ENCODE measurements at regions not wholly inside any gene's neighbourhood (a gene's known extent, or its start where the extent isn't known, plus 50 kb on each side); places are given as distances from the start of the nearest gene placed in this dataset.

DNA sequence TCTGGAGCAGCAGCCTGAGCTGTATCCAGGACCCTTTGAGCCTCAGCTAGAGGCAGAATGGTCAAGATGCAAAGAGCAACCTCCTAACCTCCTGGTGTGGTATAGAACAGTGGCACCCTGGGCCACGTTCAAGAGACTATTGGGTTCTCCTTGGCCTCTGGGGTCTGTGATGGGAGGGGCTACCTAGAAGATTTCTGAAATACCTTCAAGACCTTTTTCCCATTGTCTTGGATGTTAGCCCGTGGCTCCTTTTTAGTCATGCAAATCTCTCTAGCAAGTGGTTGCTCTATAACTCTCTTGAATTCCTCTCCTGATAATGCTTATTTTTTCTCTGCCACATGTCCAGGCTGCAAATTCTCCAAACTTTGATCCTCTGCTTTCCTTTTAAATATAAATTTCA is 106.3 kb upstream of the SULT1C3 start:
- no peak for ATAC-seq
- DNase-seq (ENCODE audit: low spot score): no peak

DNA sequence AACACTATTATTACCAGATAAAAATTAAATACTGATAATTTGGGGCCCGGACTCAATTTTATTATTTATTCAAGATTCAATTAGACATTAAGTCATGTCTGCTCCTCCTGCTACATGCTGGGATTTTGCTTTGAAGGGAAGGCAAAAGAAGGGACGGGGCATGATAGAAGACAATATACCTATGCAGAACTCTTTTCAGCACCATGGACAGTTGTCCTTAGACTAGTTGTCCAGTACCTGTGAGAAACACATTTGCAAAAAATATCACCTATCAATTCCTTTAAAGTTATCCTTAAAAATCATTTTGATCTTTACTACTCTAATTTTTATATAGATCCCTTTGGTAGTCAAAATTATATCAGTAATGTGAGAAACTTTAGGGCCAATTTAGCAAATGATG is 100.2 kb upstream of the SULT1C3 start:
- no peak for ATAC-seq
- DNase-seq (ENCODE audit: low spot score): no peak

DNA sequence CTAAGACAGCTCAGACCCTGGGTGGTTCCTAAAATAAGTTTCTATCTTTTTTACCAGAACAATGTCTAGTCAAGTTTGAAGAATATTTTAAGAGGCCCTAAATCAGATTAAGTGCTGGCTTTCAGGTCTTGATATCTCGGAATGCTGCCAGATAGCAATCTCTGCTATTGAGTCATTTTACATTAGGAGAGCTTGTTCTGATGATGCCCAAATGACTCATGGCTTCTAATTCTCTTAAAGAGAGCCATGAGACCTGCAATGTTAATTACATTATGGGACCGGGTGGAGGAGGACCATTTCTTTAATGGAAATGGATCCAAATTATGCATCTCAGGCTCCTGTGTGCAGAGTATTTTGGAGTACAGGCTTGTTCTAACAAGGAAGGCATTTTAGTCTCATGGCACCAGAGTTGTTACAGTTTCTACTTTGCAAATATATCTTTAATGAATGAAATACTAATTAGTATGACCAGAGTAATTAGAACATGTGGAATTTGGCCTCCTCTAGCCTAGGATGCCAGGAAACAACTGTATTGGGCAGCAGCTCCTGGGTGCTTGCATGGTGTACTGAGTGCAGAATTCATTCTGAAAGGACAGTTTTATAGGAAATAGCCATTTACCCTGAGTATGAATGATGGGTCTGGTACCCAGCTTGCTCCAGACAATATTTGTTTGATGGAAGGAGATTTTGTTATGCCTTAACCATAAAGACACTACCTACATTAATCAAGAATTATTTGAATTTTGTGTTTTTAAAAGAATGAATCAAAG is 94.0 kb upstream of the SULT1C3 start:
- DNase-seq (ENCODE audit: low spot score) (no peak), ATAC-seq (no peak)

DNA sequence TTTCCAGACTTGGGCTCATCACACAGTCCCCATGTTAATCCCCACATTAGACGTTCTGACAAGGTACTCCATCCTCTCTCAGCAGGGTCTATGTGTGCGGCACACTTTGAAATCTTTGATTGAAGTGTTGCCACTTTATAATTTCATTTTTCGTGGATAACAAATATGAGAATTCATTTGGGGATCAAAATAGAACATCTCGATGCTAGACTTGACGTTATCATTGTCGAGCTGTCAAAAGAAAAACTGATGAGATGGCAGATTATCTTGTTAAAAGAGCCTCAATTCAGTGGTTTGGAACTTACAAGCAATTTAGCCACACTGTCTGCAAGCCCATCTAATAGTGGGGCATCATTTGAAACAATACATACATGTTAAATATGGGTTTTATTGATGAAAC is 91.2 kb upstream of the SULT1C3 start:
- ATAC-seq (no peak), DNase-seq (ENCODE audit: low spot score) (no peak)

DNA sequence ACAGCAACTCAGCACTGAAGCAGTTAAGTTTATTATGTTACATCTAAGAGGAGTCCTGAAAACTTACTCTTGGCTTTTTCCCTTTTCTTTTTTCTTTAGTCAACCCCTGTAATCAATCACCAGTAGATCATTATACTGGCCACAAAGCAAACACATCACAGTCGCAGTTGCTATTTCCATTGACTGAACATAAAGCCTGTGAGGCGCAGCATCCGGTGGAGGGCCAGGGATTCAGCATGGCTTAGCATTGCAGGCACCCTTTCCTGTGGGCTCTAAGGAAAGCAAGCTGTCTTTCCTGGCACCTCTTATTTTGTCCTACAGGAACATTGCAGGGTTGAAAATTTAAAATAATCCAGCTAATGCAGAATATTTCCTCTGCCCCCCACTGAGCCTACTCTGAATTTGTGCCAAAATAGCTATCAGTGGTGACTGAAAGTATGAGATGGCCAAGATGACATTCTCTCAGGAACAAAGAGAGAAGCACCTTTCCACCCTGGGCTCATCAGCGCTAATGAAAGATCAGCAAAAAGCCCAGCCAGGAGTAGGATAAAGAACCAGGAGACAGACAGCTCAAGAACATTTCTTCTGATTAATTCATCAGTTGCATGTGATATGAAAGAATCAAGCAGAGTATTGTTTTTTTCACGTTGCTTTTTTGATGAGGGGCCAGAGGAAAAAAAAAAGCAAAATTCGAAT is 85.3 kb upstream of the SULT1C3 start:
- DNase-seq (ENCODE audit: low spot score) (no peak), ATAC-seq (no peak)

DNA sequence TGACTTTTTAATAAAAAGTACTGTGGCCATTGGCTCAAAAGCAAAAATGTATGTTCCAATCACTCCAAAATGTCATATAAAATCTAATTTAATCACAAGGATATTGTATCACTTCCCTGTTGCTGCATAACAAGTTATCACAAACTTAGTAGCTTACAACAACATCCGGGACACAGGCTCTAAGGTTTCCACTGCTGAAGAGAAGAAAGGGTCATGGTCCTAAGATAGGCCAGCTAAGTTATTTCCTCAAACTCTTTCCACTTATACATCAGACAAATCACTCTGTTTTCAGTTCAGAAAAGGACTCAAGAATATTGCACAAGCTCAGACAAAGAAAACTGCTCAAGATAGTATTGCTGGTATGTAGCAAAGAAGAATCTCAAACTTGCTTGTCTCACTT is 78.5 kb upstream of the SULT1C3 start:
- DNase-seq (ENCODE audit: low spot score): no peak
- ATAC-seq: no peak

DNA sequence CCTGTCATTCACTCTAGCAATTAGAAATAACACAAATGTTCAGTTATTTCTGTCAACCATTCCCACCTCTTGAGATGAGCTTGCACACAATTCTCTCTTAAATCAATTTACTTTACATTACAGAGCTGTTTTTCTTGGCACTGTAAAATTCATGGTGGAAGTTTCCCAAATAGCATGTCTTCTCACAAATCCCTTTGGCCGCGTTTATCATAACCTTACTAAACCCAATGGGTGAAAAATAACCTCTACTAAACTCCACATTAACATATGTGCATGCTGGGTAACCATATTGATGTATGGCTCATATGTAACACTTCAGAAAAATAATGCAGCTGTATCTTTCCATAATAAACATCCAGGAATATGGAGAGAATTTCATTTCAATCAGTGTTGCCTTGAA is 75.5 kb upstream of the SULT1C3 start:
- DNase-seq (ENCODE audit: low spot score): no peak

DNA sequence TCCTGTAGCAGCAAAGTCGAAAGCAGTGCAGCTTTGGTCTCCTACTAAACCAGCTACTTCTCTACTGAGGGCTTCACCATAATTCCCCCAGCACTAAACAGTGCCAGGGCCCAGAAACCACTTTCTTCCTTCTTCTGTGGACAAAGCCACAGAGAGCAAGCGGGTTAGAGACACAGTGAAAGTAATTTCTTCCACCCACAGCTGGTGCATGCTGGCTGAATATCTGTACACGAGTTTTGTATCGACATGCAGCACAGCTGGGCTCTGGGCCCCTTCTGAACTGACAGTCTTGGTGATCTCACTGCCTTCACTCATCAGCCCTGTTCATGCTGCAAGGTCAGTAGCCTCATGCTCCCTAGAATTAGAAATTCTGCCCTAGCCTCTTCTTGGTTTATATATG is 74.0 kb upstream of the SULT1C3 start:
- ATAC-seq (no peak), DNase-seq (ENCODE audit: low spot score) (no peak)

More for the DNA sequence above, 75.5 kb upstream of the SULT1C3 start:
- no peak for ATAC-seq

DNA sequence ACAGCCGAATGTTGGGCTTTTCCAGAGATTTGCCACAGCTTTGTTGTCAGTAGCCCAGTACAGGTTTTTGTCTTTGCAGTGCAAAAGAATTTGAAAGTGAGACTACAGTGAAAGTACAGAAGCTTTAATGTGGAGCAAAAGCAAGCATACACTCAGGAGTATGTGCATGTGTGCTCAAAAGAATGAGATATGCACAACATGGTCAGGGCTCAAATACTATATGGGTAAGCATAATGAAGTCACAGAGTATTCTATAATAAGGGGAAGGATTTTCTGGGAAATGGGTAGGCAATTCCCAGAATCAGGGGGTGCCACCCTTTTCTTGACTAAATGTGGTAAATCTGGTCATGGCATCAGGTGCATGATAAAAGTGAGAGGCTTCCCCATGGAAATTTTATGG is 72.1 kb upstream of the SULT1C3 start:
- DNase-seq (ENCODE audit: low spot score) (no peak), ATAC-seq (no peak)

DNA sequence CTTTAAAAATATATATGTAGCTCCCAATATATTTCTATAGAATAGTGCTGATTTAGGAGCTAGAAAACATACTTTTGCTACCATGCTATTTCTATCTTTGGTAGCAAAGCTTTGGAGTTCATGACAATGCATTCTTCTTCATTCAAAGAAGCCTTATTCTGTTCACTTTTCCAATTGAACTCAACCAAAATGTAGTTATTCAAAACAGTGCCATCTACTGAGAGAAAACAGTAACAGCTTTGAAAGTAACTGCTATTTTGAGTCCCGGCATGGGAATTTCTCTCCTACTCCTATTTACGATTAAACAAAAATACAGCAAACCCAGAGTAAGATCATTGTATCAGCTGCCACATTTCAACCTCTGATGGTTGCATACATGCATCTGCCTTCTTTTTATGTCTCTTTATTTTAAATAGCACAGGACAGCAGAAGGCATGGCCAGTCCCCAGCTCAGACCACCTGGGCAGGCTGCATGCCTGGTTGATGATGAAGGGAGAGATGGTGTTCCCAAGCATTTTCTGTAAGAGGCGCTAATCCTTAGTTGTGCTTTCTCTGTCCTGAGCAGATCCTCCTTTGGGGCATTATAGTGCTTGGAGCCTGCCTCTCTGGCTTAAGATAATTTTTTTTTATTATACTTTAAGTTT is 69.7 kb upstream of the SULT1C3 start:
- DNase-seq (ENCODE audit: low spot score) (no peak), ATAC-seq (peak; percentile 60)

DNA sequence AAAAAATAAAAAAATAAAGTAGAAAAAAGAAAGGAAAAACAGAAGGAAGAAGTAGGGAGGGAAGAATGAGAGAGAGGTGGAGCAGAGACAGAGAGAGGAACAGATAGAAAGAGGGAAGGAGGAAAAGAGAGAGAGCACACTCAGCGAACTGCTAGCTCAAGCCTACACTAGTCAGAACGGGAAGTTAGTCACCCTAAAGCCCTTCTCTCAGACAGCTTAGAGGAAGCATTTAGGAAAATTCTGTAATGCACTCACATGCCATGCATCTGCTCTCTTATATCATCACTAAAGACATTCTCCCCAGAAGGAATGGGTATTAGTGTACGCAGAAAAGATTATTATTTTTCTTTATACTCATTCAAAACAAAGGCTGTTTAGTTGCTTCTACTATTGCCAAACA is 68.1 kb upstream of the SULT1C3 start:
- no peak for ATAC-seq
- no peak for DNase-seq (ENCODE audit: low spot score)

DNA sequence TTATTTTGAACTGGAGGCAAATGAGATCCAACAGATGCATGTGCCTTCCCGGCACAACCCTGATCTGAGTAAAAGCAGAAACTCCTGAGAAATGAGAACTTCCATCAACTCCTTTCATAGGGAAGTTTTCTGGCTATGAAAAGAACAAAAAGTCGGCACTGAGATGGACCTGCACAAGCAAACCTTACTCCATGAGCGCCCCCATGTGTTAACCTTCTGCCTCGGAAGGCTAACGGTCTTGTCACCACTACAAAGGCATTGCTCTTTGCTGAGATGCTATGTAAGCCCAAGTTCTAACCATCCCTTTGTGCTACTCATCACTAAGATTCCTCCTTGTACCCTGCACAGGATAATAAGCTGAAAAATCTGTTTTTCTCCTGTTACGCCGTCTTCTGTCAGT is 57.3 kb upstream of the SULT1C3 start:
- ATAC-seq: no peak
- DNase-seq (ENCODE audit: low spot score): no peak

DNA sequence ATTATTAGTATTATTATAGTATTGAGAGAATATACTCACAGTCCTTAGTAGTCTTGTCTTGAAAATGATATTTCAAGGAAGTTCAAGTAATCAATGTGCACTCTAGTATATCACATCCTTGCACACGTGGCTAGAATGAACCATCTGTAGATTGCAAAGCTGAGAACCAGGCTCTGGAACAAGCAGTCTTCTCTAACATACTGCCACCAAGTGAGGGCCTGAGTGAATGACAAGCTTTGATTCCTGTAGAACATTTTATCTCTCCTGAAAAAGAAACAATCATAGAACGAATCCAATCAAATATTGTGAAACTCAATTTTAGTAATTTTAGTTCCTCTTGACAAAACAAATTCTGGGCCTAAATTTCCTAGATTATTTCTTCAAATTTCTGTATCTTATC is 55.3 kb upstream of the SULT1C3 start:
- no peak for DNase-seq (ENCODE audit: low spot score)
- peak; percentile 85 for ATAC-seq

DNA sequence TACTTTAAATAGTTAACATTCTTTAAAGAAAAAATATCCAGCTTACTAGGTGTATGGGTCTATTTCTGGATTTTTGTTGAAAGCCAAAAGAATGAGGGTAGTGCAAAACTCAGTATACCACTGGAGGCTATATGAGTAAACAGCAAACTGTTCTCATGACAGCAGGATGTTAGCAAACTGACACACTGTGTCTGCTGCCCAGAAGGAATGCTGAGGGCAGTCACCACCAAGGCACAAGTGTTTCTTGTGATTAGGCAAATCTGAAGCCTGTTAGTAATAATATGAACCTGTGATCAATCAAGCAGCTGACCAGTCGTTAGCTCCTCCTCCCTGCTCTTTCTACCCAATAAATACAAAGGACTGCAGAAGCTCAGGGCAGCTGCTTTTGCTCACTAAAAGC is 50.5 kb upstream of the SULT1C3 start:
- DNase-seq (ENCODE audit: low spot score) (no peak), ATAC-seq (no peak)

All from left lobe of liver (tissue), 2 donors.